DMS114 treated with DMSO at 0.1 percent for 48 hours (cell line): ENCODE measurements at regions not wholly inside any gene's neighbourhood (a gene's known extent, or its start where the extent isn't known, plus 50 kb on each side); places are given as distances from the start of the nearest gene placed in this dataset.

Experiments
- DNase-seq: peaks from one replicate; lab custom pipeline; 2025; ENCODE audit not compliant: unreplicated experiment; lab: John Stamatoyannopoulos, UW

DNA sequence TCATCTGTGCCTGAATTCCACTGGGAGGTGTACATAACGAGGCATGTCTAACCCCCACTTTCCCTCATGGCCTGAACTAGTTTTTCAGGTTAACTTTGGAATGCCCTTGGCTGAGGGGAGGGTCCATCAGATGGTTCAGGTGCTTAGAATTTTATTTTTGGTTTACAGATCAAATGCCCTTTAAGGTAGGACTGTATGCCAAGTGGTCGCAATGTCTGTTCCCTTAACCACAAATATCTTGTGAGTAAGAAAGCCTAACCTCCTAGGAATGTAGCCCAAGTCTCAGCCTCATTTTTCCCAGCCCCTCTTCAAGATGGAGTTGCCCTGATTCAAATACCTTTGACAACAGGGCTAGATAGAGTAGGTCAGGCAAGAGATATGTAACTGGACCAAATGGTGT lies 78.4 kb downstream of the RNASET2 start:
- no peak for DNase-seq

DNA sequence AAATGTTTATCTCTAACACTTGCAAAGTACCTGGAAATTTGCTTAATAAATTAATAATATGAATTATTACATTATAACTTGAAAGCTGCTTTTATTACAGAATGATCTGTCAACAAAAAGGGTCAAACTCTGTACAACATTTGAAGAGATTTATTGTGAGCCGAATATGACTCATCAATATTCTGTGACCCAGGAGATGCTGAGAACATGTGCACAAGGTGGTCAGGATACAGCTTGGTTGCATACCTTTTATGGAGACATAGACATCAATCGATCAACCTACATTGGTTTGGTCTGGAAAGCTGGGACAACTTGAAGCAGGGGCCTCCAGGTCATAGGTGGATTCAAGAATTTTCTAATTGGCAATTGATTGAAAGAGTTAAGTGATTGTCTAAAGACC lies 79.0 kb downstream of the RNASET2 start:
- no peak for DNase-seq

DNA sequence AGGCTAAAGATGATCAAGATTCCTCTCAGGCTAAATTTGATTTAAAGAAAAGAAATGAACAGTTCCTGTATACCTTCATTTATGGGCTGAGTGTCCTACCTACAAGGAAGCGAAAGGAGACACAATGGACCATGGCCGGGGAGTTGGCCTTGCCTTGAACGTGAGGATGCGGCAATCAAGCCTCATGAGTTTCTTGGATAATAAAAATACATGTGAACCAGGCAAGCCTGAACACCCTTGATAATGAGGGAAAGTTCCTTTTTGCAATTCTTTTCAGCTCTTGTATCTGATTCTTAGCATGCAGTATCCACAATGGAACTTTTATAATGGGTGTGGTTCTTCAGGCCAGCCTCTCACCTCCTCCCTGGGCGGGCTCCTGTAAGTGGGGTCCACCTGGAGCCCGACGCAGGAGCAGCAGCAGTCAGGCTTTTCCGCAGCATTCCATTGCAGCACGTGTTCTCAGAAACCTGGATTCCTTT lies 83.8 kb downstream of the RNASET2 start:
- DNase-seq, result no peak

DNA sequence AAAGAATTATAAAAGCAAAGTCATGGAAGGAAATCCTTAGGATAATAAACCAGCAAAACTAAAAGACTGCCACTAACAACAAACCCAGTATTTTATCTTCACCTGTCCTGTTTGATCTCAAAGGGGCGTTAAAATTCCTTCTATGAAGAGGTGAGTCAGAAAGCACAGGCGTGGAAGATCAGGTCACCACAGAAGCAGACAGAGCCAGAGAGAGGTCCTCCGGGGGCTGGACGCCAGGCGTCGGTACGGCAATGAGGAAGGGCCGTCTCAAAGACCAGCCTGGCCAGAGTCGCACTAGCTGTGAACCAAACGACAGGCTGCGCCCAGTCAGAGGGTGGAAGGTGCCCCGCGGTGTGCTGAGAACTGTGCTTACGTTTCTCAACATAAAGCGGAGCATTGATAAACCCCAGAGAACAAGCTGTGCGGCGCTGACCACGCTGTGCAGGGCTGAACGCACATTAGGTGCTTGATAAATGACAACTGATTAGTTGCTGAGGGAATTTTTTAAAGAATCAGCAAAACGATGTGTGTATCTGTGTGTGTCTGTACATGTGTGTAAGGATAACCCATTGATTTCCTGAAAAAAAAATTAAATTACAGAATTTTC lies 85.6 kb downstream of the RNASET2 start:
- DNase-seq, result no peak

DNA sequence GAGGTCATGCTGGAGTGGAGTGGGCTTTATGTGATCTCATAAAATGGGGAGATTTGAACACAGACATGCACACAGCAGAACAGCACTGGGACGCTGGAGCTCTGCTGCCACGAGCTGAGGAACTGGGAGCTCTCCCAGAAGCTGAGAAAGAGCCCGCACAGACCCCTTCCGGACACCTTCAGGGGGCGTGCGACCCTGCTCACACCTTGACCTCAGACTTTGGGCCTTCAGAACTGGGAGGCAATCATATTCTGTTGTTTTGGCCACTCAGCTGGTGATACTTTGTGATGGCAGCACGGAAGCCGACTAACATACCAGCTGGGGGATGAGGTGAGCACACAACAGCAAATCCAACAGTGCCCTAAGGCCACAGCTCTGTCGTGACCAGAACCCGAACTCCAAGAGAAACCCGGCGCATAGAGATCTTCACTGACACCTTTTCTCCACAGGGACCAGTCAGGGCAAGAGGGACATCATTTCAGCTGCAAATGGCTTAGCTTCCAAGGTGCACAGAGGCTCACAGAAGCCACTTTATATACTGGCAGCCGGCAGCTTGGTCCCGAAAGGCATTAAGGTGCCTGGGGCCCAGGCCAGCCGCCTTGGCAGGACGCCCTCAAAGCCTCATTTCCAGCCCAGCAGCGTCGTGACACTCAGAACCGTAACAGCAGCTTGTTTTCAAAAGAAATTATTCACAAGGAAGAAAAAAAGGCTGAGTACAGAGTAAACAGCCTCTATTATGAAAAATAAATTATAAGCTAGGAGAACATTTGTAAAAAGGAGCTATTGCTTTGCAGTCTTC lies 89.3 kb downstream of the RNASET2 start:
- no peak for DNase-seq

DNA sequence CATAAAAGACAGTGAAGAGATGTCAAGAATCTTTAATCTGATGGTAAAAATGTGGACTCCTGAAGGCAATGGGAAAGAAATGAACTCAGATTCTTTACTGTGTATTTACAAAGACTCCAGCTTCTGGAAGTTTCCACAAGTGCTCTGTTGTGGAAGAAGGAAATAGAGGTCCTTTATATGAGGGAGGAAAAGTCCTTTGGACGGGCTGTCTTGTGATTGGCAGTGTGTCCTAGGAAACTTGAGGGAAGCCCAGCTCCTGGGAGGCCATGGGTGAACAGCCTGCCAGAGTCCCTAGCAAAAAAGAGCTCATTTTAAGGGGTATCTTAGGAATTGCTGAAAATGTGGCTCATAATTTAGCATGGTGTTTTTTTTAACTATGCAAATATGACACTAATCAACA lies 92.0 kb downstream of the RNASET2 start:
- no peak for DNase-seq

DNA sequence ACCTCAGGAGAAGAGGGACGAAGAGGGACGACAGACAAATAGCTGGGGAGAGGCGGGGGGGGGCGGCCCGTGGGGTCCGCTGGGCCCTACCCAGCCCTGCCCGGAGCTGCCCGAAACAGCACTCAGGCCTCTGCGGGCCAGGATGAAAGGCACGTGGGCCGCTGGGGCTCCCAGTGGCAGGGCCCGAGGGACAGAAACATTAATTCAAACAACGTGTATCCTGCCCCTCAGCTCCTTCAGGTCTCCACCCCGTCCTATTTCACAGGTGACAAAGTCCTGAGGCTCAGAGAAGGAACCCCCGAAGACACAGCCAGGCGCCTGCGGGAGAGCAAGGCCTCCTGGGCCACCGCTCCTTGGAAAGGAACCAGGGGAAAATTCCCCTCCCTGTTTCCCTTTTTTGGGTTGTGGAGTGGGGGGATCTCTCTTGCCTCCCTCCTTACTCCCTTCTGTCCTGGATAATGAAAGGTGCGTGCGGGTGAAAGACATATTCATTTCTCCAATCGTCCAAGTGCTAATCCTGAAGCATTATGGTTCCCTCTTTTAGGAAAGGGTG lies 93.3 kb downstream of the RNASET2 start:
- DNase-seq, result no peak

DNA sequence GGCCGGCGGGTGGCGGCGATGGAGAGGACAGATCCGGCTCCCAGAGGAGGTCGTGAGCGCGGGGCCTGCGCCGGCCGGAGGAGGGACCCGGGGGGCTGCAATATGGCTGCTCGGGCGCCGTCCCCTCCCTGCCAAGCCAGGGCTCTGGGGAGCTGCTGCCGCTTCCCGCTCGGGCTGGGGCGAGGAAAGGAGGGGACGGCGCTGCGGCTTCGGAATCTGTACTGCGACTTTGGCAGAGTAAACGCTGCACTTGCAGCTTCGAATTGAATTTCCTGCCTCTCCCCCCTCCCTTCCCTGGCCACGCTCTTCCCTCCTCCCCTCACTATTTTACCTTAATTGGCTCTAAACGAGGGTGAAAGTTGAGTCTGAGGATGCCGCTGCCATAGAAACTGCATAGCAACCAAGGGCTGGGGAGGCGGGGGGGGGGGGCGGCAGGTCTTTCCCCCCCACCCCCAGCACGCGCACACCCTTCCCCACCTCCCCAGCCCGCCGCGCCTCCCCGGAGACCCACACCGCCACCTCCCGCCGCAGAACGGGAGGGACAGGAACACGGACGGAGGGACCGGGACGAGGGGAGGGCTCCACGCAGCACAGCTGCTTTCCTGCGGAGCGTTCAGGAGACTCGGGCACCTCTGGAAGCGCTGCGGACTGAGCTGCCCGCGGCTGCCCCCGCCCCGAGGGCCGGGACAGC lies 93.9 kb downstream of the RNASET2 start:
- DNase-seq, result peak; percentile 8

DNA sequence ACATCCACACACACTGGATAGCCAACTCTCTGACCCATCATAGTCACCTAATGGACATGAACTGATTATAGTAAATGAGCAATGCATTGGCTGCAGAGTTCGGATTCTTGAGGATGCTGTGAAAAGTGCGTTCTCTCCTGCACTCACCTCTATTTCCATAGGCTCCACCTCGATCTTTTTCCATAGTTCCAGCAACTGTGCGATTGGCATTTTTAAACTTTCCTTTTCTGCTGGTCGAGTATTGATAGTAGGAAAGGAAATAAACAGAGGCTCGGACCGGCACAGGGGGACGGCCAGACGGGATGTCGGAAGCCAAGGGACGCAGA lies 94.4 kb downstream of the RNASET2 start:
- no peak for DNase-seq

DNA sequence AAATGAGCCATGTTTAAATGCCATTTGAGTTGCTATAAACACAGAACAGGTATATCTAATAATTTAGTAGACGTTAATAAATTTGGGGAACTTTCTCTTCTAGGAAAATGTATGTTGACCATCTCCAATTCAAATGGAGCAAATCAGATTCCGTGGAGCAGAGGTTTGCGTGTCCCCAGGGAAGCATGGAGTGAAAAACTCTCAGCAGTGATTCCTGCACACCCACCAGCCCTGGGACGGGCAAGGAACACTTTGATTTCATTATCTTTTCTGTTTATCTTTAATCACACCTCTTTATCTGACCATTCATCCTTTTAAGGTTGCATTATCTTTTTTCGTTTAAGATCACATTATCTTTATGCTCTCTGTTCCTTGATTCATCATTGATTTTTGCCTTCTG lies 95.0 kb downstream of the RNASET2 start:
- DNase-seq, result no peak

DNA sequence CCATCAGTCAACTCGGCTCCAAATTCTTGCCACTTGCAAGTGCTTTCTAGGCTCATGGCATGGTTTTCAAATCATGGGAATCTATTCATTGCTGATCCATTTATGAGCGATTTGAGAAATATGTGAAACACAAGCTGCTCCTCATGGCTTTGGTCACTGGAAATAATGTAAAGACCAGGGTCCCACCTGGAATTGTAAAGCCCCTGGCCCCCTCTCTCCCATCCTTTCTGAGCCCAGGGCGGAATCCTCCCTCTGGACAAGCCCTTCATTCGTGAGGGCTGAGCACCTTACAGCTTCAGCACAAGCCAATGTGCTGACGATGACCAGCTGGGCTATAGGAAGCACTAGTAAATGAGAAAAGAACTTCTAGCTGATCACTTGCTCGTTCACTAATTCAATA lies 96.0 kb downstream of the RNASET2 start:
- no peak for DNase-seq

DNA sequence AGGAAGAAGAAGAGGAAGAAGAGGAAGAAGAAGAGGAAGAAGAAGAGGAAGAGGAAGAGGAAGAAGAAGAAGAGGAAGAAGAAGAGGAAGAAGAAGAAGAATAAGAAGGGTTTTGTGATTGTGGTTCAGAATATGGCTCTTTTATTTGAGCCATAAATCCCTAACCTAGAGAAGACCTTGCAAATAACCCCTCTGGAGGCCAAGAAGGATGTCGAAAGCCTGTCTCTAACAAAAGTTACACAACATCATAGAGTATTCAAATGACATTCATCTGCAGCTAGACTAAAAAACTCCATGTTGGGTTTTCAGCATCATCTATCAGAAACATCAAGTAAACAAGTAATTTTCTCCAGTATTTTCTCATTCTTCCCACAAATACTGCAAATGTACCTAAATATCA lies 100.9 kb downstream of the RNASET2 start:
- DNase-seq, result no peak

DNA sequence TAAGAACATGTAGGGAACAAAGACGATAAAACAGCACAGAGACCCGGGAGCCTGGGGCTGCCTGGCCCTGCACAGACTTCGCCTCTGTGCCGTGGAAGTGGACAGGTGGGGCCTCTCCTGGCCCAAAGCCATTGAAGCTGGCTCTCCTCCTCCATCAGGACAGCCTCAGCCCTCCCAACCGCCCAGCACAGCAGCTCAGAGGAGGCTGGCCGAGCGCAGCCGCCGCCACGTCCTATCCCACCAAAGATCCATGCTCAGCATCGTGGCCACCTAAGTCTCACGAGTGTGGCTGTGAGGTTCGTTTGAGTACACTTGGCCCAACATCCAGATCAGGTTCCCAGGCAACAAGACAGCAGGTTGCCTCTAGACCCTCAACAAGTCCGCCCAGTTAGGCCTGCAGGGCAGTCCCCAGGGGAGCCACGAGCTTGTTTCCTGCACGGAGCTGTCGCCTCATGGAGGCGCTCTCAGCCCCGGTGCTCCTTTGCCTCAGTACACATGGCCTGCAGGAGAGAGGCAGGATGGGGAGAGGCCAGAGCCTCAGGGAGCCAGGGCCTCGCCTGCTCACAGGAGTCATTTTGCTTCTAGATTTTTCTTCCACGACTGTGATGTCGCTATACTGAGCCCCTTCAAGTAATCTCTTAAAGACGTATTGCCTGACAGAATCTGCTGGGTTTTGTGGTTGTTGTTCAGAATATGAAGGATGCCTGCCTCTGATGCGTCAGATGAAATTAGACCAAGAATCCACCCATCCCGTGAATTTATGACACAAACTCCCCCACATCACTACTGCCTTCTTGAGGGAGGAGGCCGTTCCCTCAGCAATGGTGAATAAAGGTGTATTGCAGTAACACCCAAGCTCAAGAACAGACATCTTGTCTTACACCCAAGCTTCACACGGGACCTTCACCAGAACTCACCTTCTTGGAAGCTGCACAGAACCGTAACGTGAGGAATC lies 102.7 kb downstream of the RNASET2 start:
- no peak for DNase-seq

DNA sequence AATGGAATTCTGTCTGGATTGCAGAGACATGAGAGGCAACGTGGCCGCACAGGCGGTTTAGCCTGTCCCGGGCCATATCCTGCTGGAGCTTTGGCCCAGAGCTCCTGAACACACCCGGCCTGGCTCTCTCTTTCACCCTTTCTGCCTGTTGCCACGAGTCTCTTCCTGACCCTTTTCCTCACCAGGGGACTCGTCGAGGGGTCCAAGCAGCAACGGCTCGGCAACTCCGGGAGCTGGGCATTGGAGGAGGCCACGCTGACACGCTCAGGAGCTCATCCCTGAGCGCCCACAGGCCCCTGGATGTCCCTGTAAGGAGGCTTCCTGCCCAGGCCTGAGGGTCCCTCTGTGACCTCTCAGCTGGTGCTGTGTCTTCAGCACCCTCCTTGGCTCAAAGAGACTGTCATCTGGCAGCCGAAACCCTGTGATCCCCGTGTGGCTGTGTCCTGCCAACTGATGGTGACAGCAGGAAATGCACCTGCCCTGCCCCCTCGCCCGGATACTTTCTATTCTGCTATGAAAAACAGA lies 103.8 kb downstream of the RNASET2 start:
- DNase-seq, result no peak

DNA sequence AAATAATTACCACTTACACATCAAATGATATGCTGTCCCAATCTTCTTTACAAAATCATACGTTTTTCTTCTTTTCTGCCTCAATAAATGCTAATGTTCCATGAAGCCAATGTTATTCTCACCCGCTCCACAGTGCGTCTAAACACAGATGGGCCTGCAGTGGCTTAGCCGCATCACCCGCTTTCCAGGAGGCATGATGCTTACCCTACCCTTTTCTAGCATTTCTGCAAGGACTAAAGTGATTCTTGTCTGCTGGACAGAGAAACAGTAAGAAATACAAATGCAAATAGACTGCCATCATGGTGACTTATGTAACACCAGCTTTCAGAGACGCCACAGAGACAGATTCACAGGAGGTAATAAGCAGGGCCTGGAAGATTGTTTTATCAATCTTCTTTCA lies 104.4 kb downstream of the RNASET2 start:
- DNase-seq, result no peak

DNA sequence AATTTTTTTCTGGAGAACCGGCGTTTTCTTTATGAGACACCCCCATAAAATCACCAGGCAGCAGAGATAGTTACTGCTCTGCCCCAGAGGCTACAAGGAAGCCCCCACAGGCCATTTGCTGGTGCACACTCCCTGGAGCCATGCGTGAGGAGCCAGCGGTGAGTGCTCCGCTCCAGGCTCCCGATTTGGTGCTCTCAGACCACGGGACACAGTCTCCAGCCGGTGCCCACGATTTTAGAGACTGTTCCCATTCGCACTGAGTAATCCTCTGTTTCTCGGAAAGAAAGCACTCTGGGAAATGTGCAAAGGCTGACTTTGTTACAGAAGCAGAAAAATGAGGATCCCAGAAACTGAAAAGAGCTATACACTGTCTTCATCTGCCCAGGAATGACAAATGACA lies 104.9 kb downstream of the RNASET2 start:
- no peak for DNase-seq

DNA sequence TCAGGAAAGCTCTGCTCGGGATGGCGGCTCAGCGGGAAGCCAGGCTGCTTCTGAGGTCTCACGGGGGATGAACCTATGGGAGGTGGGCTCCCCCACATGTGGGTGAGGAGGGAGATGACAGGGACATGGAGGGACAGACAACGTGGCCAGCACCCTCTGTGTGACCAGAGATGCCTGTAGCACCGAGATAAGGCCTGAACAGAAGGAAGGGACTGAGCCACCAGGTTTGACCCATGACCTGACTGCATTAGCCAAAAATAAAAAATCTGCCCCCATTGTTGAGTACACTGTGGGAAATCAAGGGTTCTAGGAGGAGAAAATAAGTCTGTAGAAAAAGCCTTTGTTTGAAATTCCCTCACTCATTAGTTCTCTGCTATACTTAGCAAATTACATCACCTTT lies 105.7 kb downstream of the RNASET2 start:
- DNase-seq, result no peak

DNA sequence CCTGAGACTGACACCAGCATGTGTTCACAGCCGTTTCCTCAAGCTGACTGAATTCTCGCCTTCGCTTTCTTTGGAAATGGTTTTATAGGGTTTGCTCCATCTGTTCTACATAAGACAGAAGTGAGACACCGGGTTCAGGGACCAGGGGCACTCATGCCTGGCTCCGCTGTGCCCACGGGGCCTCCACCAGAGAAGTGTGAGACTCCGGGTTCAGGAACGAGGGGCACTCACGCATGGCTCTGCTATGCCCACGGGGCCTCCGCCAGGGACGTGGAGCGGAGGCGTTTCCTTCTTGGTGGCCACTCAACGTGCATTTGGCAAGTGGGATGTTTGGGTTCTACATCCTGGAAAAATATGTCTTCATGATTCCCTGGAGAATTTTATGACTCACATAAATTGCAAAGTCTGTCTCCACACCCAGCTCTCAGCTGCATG lies 106.6 kb downstream of the RNASET2 start:
- no peak for DNase-seq

DNA sequence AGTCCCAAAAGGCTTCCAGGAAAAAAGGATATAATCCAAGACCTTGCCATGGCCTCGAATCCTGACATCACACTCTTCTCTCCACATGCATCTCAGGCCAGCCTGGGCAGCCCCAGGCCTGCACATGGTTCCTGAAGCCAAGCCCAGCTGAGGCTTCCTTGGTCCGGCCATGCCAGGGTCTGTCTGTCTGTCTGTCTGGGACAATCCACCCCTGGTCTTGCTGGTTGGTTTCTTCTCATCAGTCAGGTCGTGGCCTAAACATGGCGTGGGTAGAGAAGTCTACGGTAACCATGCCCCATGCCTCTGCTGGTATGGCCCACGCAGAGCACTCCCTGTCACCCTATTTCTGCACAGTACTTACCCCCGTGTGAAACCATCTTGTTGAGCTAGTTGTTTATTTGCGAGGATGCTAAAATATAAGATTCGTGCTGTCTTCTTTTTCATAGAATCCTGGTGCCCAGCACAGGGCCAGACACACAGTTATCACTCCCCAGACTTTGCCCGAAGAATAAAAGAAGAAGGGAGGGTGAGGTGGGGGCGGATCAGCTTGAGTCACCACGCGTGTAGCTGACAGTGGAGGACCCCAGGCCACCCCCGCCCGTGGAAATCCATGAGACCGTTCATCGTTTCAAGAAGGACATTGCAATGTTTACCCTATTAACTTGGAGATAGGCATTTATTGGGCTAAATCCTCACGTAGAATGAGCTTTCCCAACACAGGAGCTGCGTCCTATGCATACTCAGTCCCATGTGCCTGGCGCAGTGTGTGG lies 107.2 kb downstream of the RNASET2 start:
- no peak for DNase-seq
